ENCODE measurements at regions not wholly inside any gene's neighbourhood (a gene's known extent, or its start where the extent isn't known, plus 50 kb on each side); places are given as distances from the start of the nearest gene placed in this dataset.
"Not testable (repeated sequence)": the region's sequence is repeated elsewhere in the genome, so short reads cannot be mapped to it uniquely, and the experiment has no call there.

DNA sequence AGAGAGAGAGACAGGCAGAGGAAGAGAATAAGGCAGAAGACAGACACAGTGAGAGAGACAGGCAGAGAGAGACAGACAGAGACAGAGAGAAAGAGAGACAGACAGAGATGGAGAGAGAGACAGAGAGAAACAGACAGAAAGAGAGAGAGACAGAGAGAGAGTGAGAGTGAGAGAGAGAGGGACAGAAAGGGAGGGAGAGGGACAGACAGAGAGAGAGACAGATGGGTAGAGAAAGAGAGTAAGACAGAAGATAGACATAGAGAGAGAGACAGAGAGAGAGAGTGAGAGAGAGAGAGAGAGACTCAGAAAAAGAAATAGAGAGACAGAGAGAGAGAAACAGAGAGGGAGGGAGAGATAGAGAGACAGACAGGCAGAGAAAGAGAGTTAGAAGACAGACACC lies 1948.5 kb upstream of the DEFB115 start:
- not testable (repeated sequence) for H3K36me3 Mint-ChIP-seq (ENCODE audit: low read depth); H3K4me3 Mint-ChIP-seq; DNase-seq; H3K27me3 Mint-ChIP-seq; H3K9me3 ChIP-seq (ENCODE audit: control insufficient read depth, low read length, poor library complexity, severe bottlenecking); ATAC-seq; H3K4me1 Mint-ChIP-seq
- peak overlapping the region; percentile 0 for H3K27ac Mint-ChIP-seq

DNA sequence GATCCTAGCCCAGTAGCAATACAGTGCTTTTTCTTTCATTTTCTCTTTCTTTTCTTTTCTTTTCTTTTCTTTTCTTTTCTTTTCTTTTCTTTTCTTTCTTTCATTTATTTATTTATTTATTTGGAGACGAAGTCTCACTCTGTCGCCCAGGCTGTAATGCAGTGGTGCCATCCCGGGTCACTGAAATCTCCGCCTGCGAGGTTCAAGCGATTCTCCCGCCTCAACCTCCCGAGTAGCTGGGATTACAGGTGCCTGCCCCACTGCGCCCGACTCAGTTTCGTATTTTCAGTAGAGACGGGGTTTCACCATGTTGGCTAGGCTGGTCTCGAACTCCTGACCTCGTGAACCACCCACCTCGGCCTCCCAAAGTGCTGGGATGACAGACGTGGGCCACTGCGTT lies 1948.0 kb upstream of the DEFB115 start:
- not testable (repeated sequence) for H3K36me3 Mint-ChIP-seq (ENCODE audit: low read depth); DNase-seq; H3K27me3 Mint-ChIP-seq; H3K9me3 ChIP-seq (ENCODE audit: control insufficient read depth, low read length, poor library complexity, severe bottlenecking); ATAC-seq; H3K4me1 Mint-ChIP-seq; H3K27ac Mint-ChIP-seq; H3K4me3 Mint-ChIP-seq

DNA sequence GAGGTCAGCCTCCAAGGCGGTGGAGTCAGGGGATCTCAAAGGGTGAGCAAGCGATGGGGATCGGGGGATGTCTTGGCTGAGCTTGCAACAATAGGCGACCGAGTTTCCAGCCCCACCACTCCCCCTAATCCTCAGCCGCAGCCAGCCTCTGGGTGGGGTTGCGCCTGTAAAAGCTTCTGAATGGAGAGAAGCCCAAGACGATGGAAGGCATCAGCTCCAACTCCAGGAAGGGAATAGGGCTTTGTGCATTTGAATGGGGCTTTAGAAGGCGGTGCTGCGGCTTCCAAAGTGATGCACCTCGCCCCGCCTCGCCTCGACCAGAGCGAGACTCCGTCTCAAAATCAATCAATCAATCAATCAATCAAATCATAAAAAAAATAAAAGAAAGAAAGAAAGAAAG lies 1946.4 kb upstream of the DEFB115 start:
- not testable (repeated sequence) for H3K9me3 ChIP-seq (ENCODE audit: control insufficient read depth, low read length, poor library complexity, severe bottlenecking); H3K27me3 Mint-ChIP-seq; DNase-seq; H3K4me1 Mint-ChIP-seq; H3K36me3 Mint-ChIP-seq (ENCODE audit: low read depth); H3K27ac Mint-ChIP-seq; H3K4me3 Mint-ChIP-seq; ATAC-seq

DNA sequence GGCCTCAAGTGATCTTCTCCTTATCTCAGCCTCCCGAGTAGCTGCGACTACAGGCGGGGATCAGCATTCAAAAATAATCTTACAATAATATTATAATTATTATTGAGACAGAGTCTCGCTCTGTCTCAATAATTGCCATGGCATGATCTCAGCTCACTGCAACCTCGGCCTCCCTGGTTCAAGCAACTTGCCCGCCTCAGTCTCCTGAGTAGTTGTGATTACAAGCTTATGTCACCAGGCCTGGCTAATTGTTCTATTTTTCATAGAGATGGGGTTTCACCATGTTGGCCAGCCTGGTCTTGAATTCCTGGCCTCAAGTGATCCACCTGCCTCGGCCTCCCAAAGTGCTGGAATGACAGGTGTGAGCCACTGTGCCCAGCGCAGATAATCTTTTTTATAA lies 1944.8 kb upstream of the DEFB115 start:
- H3K9me3 ChIP-seq (ENCODE audit: control insufficient read depth, low read length, poor library complexity, severe bottlenecking); H3K27ac Mint-ChIP-seq; ATAC-seq; H3K36me3 Mint-ChIP-seq (ENCODE audit: low read depth); H3K4me1 Mint-ChIP-seq; DNase-seq; H3K27me3 Mint-ChIP-seq; H3K4me3 Mint-ChIP-seq: not testable (repeated sequence)

DNA sequence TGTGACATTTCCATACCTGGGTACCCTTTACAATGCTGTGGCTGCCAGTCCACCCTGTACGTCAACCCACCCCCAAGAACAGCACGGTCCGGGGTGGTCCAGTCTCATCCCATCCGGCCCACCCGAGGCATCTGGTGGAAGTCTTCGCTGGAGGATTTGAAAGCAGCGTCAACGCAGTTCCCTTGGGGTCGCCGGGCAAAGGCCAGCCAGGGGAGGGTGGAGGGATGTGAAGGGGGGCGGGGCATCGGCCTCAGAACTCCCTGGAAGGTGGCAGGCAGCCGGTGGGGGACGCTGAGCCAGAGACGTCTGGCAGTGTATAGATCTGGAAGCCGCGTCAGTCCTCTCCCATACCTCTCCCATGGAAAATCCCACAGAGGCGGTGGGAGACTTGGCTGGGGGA lies 1944.0 kb upstream of the DEFB115 start:
- ATAC-seq (no peak), DNase-seq (no peak)
- Mint-ChIP-seq H3K36me3 (ENCODE audit: low read depth) (peaks cover 3% of the 10 kb centered on the region), H3K27me3 (no peaks in the 10 kb centered on the region), H3K4me1 (peaks cover 3% of the 10 kb centered on the region), H3K4me3 (no peak overlapping the region), H3K27ac (no peak overlapping the region)
- no peaks in the 10 kb centered on the region for H3K9me3 ChIP-seq (ENCODE audit: control insufficient read depth, low read length, poor library complexity, severe bottlenecking)

DNA sequence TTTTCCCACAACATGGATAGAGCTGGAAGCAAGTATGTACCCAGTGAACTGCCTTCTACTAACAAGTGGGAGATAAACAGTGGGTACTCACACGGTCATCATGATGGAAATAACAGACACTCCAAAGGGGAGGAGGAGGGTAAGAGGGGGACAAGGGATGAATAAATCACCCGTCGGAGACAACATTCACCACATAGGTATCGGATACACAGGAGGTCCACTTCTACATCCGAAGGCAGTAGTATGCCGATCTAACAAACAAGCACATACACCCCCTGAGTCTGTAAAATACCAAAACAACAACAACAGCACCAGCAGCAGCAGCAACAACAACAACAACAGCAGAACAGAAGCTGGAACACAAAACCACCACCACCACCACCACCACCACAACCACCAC lies 1943.2 kb upstream of the DEFB115 start:
- H3K27me3 Mint-ChIP-seq: no peaks in the 10 kb centered on the region
- H3K9me3 ChIP-seq (ENCODE audit: control insufficient read depth, low read length, poor library complexity, severe bottlenecking): no peaks in the 10 kb centered on the region
- no peak for ATAC-seq

DNA sequence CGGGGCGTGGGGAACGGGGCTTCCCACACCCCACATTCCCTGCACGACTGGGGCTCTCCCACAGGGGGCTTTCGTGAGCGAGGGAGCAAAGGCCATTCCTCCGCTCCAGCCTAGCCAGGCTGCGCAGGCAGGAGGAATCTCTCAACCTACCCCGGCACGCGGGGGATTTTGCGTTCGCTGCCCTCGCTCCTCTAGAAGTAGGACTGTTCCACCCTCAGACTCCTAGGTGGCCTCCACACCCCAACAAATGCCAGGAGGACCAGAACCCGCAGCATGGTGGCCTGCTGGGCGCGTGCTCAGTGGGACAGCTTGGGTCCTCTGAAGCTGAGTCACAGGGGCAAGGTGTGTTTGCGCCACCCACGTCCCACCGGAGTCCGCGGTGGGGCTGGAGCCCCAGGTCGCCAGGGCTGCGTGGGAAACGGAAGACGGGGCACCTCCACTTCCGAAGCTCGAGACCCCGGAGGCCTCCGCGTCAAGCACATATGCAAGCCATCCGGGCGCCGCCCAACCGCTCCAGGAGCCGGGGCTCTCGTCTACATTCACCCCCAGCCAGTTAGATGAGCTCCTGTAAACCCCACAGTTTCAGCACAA lies 1938.5 kb upstream of the DEFB115 start:
- Mint-ChIP-seq H3K27me3 (no peaks in the 10 kb centered on the region), H3K4me1 (no peaks in the 10 kb centered on the region), H3K36me3 (ENCODE audit: low read depth) (no peaks in the 10 kb centered on the region), H3K4me3 (peak overlapping the region; percentile 77), H3K27ac (no peak overlapping the region)
- no peaks in the 10 kb centered on the region for H3K9me3 ChIP-seq (ENCODE audit: control insufficient read depth, low read length, poor library complexity, severe bottlenecking)
- ATAC-seq: no peak
- no peak for DNase-seq

More for the DNA sequence above, 1943.2 kb upstream of the DEFB115 start:
- H3K4me1 Mint-ChIP-seq: no peaks in the 10 kb centered on the region
- H3K36me3 Mint-ChIP-seq (ENCODE audit: low read depth): no peaks in the 10 kb centered on the region
- H3K27ac Mint-ChIP-seq: no peak overlapping the region
- no peak overlapping the region for H3K4me3 Mint-ChIP-seq
- DNase-seq: no peak

DNA sequence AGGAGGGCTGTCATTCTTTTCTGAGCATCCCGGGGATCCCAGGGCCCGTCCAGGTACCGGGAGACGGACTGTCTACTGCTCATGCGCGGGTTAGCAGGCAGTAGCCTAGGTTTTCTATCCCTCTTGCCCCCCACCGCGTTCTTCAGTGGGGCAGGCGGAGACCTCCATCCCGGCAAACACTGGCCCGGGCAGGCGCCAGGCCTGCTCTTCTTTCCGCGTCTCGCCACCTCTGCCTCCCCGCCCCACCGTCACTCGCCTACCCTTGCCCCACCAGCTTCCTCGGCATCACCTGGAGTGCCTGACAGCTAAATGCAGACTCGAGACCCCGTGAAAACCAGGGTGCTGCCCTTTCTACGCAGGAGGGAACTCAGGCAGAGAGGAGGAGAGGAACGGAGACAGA lies 1937.7 kb upstream of the DEFB115 start:
- no peaks in the 10 kb centered on the region for H3K27me3 Mint-ChIP-seq
- no peaks in the 10 kb centered on the region for H3K36me3 Mint-ChIP-seq (ENCODE audit: low read depth)
- ATAC-seq (no peak), DNase-seq (no peak)
- H3K4me3 Mint-ChIP-seq: peak overlapping the region; percentile 77
- H3K27ac Mint-ChIP-seq: no peak overlapping the region
- no peaks in the 10 kb centered on the region for H3K4me1 Mint-ChIP-seq
- no peaks in the 10 kb centered on the region for H3K9me3 ChIP-seq (ENCODE audit: control insufficient read depth, low read length, poor library complexity, severe bottlenecking)

DNA sequence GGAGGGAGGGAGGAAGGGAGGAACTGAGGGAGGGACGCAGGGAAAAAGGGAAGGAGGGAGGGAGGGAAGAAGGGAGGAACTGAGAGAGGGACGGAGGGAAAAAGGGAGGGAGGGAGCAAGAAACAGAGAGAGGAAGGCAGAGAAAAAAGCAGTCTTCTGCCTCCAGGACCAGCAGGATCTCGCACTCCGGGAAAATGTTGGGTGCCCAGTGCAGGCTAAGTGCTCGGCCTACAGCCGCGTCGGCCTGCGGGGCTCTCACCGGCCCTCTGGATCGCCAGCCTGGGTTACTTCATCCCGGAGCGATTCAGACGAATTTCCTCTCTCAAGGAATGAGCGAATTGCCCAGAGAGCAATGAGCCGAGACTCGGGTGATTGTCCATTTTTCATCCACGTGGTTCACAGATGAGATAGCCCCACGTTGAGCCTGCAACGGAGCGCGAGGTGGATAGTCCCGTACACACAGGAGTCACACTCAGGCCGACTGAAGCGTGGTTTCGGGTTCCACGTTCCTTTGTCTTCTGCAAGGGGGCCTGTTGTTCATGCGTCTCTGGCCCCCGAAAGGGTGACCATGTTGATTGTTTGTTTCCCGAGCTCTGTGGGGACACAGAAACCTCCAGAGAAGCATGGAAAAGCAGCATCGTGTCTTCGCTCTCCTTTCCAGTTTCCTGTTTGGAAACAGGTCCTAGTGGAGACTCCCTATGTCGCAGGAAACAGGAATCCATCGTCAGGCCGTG lies 1937.1 kb upstream of the DEFB115 start:
- not testable (repeated sequence) for H3K9me3 ChIP-seq (ENCODE audit: control insufficient read depth, low read length, poor library complexity, severe bottlenecking); DNase-seq; H3K4me1 Mint-ChIP-seq; H3K36me3 Mint-ChIP-seq (ENCODE audit: low read depth); H3K27ac Mint-ChIP-seq; H3K27me3 Mint-ChIP-seq; ATAC-seq
- peak overlapping the region; percentile 77 for H3K4me3 Mint-ChIP-seq

DNA sequence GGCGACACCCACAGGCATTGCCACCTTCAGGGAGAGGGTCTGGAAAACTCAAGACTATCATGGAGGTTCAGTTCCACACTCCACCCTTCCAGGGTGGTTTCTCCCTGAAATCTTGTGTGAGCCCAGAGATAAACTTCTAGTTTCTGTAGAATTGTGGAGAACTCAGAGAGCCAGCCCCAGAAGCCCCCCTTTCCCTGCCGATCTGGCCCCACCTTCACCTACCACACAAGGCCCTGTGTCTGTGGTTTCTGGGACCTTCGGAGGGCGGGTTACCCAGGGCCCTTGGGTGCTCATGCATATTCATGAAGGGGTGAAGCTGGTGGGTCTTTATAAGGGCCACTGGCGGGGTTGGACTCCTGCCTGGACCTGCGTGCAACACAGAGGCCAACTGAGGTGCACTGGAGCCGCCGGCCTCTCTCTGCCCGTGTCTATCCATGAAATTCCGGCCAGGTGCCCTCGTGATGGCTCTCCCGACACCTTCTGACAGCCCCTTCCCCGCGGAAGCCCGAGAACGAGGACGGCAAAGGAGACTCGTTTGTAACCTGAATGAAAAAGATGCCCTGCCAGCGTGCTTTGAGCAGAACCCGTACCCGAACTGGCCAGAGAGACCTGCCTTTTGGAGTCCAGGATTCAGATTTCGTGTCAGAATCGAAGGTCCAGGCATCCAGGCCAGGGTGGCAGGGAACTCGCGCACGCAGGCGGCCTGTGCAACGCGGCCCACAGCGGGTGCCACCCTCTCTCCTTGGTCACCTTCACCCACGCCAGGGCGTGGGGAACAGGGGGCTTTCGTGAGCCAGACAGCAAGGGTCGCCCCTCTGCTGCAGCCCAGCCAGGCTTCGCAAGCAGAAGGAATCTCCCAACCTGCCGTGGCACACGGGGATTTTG lies 1933.6 kb upstream of the DEFB115 start:
- ATAC-seq; DNase-seq; H3K27me3 Mint-ChIP-seq; H3K4me3 Mint-ChIP-seq; H3K9me3 ChIP-seq (ENCODE audit: control insufficient read depth, low read length, poor library complexity, severe bottlenecking); H3K27ac Mint-ChIP-seq; H3K4me1 Mint-ChIP-seq; H3K36me3 Mint-ChIP-seq (ENCODE audit: low read depth): not testable (repeated sequence)

DNA sequence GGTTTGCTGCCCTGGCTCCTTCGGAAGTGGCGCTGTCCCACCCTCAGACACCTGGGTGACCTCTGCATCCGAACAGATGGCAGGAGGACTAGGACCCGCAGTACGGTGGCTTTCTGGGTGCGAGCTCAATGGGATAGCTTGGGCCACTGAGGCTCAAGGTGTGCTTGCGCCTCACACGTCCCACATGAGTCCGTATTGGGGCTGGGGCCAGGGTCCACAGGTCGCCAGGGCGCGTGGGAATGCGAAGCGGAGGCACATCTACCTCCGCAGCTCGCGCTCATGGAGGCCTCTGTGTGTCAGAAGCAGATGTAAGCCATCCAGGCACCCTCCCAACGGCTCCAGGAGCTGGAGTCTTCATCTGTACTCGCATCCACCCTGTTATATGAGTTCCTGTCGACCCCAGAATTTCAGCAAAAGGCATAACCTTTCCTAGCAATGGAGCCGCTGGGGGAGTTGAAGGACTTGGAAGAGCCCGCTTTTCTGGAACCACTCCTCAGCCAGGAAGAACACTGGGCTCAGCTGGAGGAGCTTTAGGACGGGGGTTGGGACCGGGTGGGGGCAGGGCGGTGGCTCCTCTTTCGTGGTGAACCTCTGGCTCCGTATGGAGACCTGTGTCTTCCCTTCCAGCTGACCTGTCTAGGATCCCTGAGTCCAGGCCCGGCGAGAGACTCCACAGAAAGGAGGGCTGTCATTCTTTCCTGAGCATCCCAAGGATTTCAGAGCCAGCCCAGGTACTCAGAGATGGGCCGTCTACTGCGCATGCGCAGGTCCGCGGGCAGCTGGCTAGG lies 1932.8 kb upstream of the DEFB115 start:
- H3K4me1 Mint-ChIP-seq; H3K27me3 Mint-ChIP-seq; H3K36me3 Mint-ChIP-seq (ENCODE audit: low read depth); H3K9me3 ChIP-seq (ENCODE audit: control insufficient read depth, low read length, poor library complexity, severe bottlenecking); H3K27ac Mint-ChIP-seq; DNase-seq; ATAC-seq: not testable (repeated sequence)
- H3K4me3 Mint-ChIP-seq: peak overlapping the region; percentile 43

DNA sequence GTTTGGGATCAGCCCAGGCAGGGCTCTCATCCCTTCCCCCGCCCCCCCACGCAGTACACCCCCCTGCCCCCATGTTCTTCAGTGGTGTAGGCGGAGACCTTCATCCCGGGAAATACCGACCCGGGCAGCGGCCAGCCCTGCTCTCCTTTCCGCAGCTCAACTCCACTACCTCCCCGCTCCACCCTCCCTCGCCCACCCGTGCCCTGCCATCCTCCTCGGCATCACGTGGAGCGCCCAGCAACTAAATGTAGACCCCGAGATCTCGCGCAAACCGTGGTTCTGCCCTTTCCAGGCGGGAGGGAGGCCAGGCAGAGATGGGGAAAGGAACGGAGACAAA lies 1932.2 kb upstream of the DEFB115 start:
- Mint-ChIP-seq H3K4me1 (no peaks in the 10 kb centered on the region), H3K36me3 (ENCODE audit: low read depth) (no peaks in the 10 kb centered on the region), H3K27ac (no peak overlapping the region), H3K4me3 (peak overlapping the region; percentile 43), H3K27me3 (no peaks in the 10 kb centered on the region)
- ATAC-seq: no peak
- DNase-seq: no peak
- no peaks in the 10 kb centered on the region for H3K9me3 ChIP-seq (ENCODE audit: control insufficient read depth, low read length, poor library complexity, severe bottlenecking)

DNA sequence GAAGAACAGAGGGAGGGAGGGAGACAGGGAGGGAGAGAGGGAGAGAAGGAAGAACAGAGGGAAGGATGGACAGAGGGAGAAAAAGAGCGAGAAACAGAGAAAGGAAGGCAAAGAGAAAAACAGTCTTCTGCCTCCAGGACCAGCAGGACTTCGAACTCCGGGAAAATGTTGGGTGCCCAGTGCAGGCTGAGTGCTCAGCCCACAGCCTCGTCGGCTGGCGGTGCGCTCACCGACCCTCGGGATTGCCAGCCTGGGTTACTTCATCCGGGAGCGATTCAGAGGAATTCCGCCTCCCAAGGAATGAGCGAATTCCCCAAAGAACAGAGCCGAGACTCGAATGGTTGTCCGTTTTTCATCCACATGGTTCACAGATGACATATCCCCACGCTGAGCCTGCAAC lies 1931.7 kb upstream of the DEFB115 start:
- DNase-seq; H3K4me1 Mint-ChIP-seq; H3K27me3 Mint-ChIP-seq; H3K9me3 ChIP-seq (ENCODE audit: control insufficient read depth, low read length, poor library complexity, severe bottlenecking); H3K27ac Mint-ChIP-seq; ATAC-seq; H3K36me3 Mint-ChIP-seq (ENCODE audit: low read depth): not testable (repeated sequence)
- H3K4me3 Mint-ChIP-seq: peak overlapping the region; percentile 43

Measured in T-helper 17 cell (primary cell).